Activated naive CD4-positive, alpha-beta T cell treated with anti-CD3 and anti-CD28 coated beads, Interleukin-2, amount 10 ng/mL, durations not matched to agents 7 days and 5 days (primary cell): ENCODE measurements at regions not wholly inside any gene's neighbourhood (a gene's known extent, or its start where the extent isn't known, plus 50 kb on each side); places are given as distances from the start of the nearest gene placed in this dataset.
A peak's percentile ranks its signal among the peaks of the same experiment; 100 is the strongest.
"Not testable (repeated sequence)": the region's sequence is repeated elsewhere in the genome, so short reads cannot be mapped to it uniquely, and the experiment has no call there.

Experiments used
- CTCF ChIA-PET: fragments of 350-600 bp; sonication (Branson Sonifier 250); formaldehyde crosslinking; loops from one replicate; lab custom pipeline; 2021; ENCODE audit warnings: antibody characterized with exemption; lab: Charles Lee
- DNase-seq: peaks from one replicate; pipeline ENCODE4 v3.0.0-alpha.2; 2020
- H3K27ac Mint-ChIP-seq: one replicate; pipeline ENCODE4 v1.8.0; 2021; ENCODE audit warnings: mild to moderate bottlenecking, moderate library complexity, mixed read lengths
- H3K27me3 Mint-ChIP-seq: one replicate; pipeline ENCODE4 v1.8.0; 2021; ENCODE audit warnings: mild to moderate bottlenecking, mixed read lengths
- H3K36me3 Mint-ChIP-seq: one replicate; pipeline ENCODE4 v1.8.0; 2021; ENCODE audit warnings: mixed read lengths
- H3K4me1 Mint-ChIP-seq: one replicate; pipeline ENCODE4 v1.8.0; 2021; ENCODE audit warnings: mixed read lengths
- H3K4me3 Mint-ChIP-seq: one replicate; pipeline ENCODE4 v1.8.0; 2021; ENCODE audit warnings: mild to moderate bottlenecking, moderate library complexity, mixed read lengths
- H3K9me3 Mint-ChIP-seq: one replicate; pipeline ENCODE4 v1.8.0; 2021; ENCODE audit warnings: mixed read lengths

DNA sequence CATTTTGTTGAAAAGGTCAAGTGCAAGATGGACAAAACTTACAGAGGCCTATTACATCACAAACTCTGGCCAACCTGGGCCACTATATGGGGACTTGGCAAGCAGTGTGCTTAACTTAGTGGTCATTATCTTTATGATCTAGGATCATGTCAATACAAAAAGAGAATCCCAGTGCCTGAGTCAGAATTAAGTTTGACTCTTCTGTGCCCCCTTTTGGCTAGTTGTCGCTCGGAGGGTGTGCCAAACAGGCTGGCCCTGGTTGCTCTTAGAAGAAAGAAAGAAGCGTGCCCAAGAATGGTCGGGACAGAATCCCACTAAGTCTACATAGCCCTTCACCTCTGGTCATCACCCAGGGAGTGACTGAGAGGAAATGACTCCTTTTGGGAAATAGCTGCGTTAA is 100.1 kb downstream of the EIF4E start:
- Mint-ChIP-seq H3K4me3 (no peak overlapping the region), H3K27ac (no peak overlapping the region), H3K4me1 (no peaks in the 10 kb centered on the region), H3K36me3 (no peaks in the 10 kb centered on the region), H3K27me3 (peaks cover 12% of the 10 kb centered on the region), H3K9me3 (no peaks in the 10 kb centered on the region)
- DNase-seq: peak; percentile 46
- CTCF ChIA-PET: no interaction called here

DNA sequence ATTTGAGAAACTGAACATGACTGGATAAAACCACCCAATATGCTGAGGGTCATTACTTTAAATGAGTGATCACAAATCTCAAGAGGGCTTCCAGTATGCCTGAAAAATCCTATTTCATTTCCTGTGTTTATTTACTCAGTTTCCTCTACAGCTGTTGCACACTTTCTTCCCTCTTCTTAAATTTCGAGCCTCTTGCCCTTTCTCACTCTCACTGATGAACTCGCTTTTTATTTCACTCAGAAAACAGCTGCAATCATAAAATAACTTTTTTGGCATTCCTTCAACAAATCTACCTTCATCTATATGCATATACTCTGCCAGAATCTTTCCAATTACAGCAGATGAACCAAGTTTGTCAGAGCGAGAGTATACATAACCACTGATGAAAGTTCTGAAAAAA is 101.3 kb downstream of the EIF4E start:
- Mint-ChIP-seq H3K27ac (no peak overlapping the region), H3K36me3 (no peaks in the 10 kb centered on the region), H3K4me1 (no peaks in the 10 kb centered on the region), H3K4me3 (no peak overlapping the region), H3K27me3 (peaks cover 12% of the 10 kb centered on the region), H3K9me3 (no peaks in the 10 kb centered on the region)
- CTCF ChIA-PET: no interaction called here
- no peak for DNase-seq

DNA sequence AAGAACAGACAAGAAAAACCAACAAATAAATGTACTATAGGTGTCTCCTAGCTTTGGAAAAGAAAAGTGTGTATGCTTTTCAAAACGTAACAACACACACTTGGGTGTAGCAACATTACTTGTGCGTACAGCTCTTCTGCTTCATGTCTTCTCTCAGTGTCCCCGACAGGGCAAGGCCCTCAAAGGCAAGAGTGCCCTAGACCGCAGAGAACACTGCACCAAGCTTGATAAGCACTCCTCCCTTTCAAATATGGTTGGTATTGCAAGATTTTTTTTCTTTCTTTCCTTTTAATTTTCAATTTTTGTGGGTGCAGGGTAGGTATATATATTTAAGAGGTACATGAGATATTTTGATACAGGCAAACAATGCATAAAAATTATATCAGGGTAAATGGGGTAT is 106.8 kb downstream of the EIF4E start:
- Mint-ChIP-seq H3K4me3 (no peak overlapping the region), H3K27ac (no peak overlapping the region)

DNA sequence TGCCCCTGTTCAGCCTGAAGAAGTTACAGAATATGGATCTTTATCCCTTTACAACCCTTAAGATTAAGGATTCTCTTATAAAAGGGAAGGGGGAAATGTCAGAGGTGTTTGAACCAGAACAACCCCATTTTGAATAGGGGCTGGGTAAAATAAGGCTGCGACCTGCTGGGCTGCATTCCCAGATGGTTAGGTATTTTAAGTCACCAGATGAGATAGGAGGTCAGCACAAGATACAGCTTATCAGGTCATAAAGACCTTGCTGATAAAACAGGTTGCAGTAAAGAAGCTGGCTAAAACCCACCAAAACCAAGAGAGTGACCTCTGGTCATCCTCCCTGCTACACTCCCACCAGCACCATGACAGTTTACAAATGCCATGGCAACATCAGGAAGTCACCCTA is 110.8 kb downstream of the EIF4E start:
- H3K4me3 Mint-ChIP-seq, H3K36me3 Mint-ChIP-seq, H3K4me1 Mint-ChIP-seq, H3K9me3 Mint-ChIP-seq, H3K27me3 Mint-ChIP-seq, H3K27ac Mint-ChIP-seq, DNase-seq, CTCF ChIA-PET: not testable (repeated sequence)

More for the DNA sequence above, 106.8 kb downstream of the EIF4E start:
- DNase-seq: no peak
- Mint-ChIP-seq H3K36me3 (no peaks in the 10 kb centered on the region), H3K4me1 (no peaks in the 10 kb centered on the region), H3K27me3 (peaks cover 1% of the 10 kb centered on the region), H3K9me3 (peaks cover 2% of the 10 kb centered on the region)
- CTCF ChIA-PET: no interaction called here

DNA sequence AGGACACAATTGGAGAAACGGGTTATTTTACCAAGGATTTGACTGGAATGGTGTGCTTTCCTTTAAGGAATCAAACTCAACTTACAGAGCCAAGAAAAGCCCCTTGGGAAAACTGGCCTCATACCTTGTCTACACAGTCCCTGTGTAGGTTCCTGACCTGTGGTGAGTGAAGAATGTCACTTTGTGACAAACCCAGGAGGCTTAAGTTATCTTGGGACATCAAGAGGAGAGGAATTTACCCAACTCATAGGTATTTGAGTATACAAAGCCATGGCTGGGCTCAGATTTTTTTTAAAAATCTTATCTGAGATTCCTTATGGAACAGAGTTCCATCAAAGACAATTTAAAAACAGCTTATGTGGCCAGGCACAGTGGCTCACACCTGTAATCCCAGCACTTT is 112.1 kb downstream of the EIF4E start:
- CTCF ChIA-PET: no interaction called here
- H3K9me3 Mint-ChIP-seq: peaks cover 4% of the 10 kb centered on the region

DNA sequence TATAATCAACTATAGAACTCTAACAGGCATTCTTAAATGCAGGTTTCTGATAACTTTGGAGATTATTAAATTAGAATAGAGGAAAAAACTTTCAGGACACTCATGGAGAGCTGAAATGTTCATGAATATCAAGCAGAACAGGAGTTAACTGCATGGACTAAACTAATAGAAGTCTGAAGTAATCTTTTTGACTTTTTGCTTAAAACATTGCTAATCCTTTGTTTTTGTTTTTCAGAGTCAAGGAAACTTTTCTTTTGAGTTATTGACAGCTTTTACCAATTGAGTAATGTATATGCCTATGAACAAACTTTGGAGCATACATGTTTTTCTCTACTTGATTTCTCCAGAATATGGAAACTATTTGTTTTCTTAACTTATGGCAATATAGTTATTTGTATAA is 112.5 kb downstream of the EIF4E start:
- Mint-ChIP-seq H3K9me3 (peaks cover 4% of the 10 kb centered on the region), H3K36me3 (no peaks in the 10 kb centered on the region), H3K4me1 (no peaks in the 10 kb centered on the region), H3K27ac (no peak overlapping the region), H3K27me3 (no peaks in the 10 kb centered on the region), H3K4me3 (no peak overlapping the region)
- DNase-seq: no peak
- CTCF ChIA-PET: no interaction called here

More for the DNA sequence above, 112.1 kb downstream of the EIF4E start:
- DNase-seq: no peak
- H3K27me3 Mint-ChIP-seq: no peaks in the 10 kb centered on the region
- H3K36me3 Mint-ChIP-seq: no peaks in the 10 kb centered on the region
- H3K27ac Mint-ChIP-seq: no peak overlapping the region
- H3K4me3 Mint-ChIP-seq: no peak overlapping the region
- no peaks in the 10 kb centered on the region for H3K4me1 Mint-ChIP-seq

DNA sequence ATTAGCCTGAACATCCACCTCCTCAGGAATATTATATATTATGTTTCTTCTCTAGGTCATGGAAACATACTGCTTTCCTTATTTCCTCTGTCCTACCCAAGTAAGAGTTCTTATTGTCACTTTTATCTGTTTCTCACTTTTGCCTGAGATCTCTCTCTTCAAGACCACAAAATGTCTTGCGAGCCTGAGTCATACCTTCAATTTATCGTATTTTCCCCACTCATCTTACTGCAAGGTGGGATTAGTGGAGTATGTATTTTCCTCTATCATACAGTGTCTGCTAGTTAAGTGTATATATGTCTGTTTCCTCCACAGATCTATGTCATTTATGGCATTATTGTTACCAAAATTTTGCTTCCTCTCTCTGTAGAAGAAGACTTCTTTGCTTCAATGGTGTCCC is 124.5 kb downstream of the EIF4E start:
- H3K27me3 Mint-ChIP-seq: no peaks in the 10 kb centered on the region
- no peak overlapping the region for H3K27ac Mint-ChIP-seq
- CTCF ChIA-PET: no interaction called here

DNA sequence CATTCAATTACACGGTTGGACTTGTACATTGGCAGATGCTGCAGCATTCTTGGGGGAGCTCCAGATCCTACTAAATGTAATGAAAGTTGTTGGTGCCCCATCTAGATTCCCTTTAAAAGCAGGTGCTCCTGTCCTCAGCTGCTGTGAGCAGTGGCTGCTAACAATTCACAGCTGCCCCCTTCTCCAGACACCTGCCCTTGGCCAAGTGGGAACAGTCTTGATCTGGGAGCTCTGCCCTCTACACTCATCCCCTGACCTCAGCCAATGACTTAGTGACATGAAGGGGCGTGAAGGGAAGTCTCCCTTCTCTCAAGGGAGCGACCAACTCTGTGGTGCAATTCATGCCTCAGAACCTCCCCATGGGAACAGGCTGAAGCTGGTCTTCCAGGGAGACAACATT is 125.7 kb downstream of the EIF4E start:
- Mint-ChIP-seq H3K9me3 (no peaks in the 10 kb centered on the region), H3K4me1 (no peaks in the 10 kb centered on the region), H3K4me3 (no peak overlapping the region), H3K27me3 (no peaks in the 10 kb centered on the region), H3K36me3 (no peaks in the 10 kb centered on the region), H3K27ac (no peak overlapping the region)
- no peak for DNase-seq
- CTCF ChIA-PET: no interaction called here

More for the DNA sequence above, 124.5 kb downstream of the EIF4E start:
- Mint-ChIP-seq H3K4me3 (no peak overlapping the region), H3K4me1 (no peaks in the 10 kb centered on the region), H3K9me3 (peaks cover under 1% of the 10 kb centered on the region), H3K36me3 (no peaks in the 10 kb centered on the region)
- DNase-seq: no peak

DNA sequence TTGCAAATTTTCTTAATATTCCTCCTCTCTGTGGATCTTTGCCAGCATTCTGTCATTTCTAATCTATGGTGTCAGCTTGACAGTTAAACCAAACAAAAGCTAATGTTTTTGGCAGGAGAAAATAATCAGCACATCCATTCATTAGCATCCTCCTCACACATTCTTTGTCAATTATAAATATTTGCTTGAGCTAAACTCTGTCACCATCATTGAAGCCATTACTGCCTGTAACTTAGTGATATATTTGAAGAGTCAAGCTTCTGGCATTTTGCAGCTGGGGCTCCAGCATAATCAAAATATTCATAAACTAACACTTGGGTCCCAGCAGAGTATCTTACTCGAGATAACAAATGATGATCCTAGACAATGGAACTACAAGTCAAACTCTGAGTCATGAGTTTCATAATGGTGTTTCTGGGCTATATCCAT is 126.1 kb downstream of the EIF4E start:
- DNase-seq: no peak
- Mint-ChIP-seq H3K36me3 (no peaks in the 10 kb centered on the region), H3K4me3 (no peak overlapping the region), H3K9me3 (no peaks in the 10 kb centered on the region), H3K4me1 (no peaks in the 10 kb centered on the region), H3K27me3 (no peaks in the 10 kb centered on the region), H3K27ac (no peak overlapping the region)
- CTCF ChIA-PET: no interaction called here

DNA sequence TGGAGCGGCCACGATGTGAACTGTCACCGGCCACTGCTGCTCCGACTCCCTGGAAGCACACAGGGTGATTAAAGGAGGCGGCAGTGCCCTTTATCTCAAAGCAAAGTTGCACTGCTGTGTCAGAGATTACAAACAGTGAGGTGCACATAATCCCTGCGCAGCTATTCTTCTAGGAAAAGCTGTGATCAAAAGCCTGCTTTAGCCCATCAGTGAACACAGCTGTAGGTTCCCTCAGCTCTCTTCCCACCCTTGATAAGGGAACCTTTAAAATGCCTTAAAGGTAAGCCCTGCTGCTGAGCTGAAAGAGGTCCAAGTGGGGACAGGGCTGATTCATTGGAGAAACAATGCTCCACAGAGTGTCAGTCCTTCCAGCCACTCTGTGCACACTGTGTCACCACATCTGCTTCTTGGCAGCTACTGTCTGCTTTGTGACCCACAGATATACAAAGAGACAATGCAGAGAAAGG is 127.6 kb downstream of the EIF4E start:
- no peak for DNase-seq
- H3K9me3 Mint-ChIP-seq: no peaks in the 10 kb centered on the region
- CTCF ChIA-PET: no interaction called here
- H3K27ac Mint-ChIP-seq: no peak overlapping the region
- no peak overlapping the region for H3K4me3 Mint-ChIP-seq
- H3K36me3 Mint-ChIP-seq: no peaks in the 10 kb centered on the region
- H3K4me1 Mint-ChIP-seq: no peaks in the 10 kb centered on the region
- no peaks in the 10 kb centered on the region for H3K27me3 Mint-ChIP-seq

DNA sequence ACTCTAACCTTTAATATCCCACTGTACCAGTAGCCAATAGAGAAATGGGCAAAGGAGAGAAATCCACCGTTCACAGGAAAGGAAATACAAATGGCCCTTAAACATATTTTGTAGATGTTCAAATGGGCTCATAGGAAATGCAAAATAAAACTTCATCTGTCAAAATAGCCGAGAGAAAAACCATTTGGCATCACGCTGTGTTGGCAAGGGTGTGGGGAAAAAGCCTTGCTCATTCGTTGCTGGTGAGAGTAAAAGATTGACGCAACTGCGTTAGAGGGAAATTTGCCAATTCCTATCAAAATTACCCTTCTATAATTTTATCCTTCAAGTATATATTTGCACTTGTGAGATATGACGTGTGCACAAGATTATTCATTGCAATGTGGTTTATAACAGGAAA is 131.9 kb downstream of the EIF4E start:
- Mint-ChIP-seq H3K9me3 (no peaks in the 10 kb centered on the region), H3K4me1 (no peaks in the 10 kb centered on the region), H3K27ac (no peak overlapping the region), H3K27me3 (no peaks in the 10 kb centered on the region), H3K4me3 (no peak overlapping the region), H3K36me3 (no peaks in the 10 kb centered on the region)
- CTCF ChIA-PET: no interaction called here
- DNase-seq: no peak

DNA sequence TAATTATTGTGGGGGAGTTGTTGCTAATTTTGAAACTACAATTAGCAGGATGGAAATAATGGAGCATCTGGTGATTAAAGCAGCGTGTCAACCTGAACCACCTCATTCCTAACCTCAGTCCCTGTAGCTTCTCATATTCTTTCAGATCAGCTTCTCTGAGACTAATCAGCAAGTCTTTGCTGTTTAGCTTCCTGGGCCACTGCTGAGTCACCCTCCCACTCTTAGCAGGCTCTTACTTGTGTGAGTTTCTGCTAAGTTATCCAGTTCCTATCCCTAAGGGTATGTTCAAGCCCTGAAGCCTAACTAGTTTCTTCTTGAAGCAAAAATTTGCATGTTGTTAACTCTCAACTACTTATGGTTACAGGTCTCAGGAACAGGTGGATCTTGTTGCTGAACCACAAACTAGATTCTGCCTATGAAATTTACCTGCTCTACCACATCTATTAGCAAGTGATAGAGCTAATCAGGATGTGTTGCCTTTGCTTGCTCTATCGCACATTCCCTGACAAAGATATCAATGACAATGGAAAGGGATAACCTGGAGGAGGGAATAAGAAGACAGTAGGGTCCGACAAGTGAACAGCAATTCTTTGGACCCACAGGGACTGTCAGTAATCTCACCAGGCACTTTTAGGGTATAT is 134.2 kb downstream of the EIF4E start:
- Mint-ChIP-seq H3K4me3 (no peak overlapping the region), H3K36me3 (no peaks in the 10 kb centered on the region), H3K27ac (no peak overlapping the region), H3K27me3 (no peaks in the 10 kb centered on the region), H3K4me1 (no peaks in the 10 kb centered on the region), H3K9me3 (no peaks in the 10 kb centered on the region)
- CTCF ChIA-PET: no interaction called here
- DNase-seq: no peak

DNA sequence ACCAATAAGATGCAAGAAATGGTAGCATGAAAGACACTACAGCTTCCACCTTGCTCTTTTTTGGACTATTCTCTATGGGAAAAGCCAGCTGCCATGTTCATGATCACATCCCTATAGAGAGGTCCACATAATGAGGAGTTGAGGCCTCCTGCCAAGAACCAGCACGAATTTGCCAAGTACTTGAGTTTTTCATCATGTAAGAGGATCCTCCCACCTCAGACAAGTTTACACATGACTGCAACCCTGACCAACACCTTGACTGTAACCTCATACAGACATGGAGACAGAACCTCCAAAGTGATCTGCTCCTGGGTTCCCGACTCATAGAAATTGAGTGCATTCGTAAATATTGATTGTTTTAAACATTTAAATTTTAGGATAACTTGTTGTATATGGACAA is 135.2 kb upstream of the TSPAN5 start:
- no peak overlapping the region for H3K27ac Mint-ChIP-seq
- no peak overlapping the region for H3K4me3 Mint-ChIP-seq
- no peaks in the 10 kb centered on the region for H3K4me1 Mint-ChIP-seq
- no peaks in the 10 kb centered on the region for H3K9me3 Mint-ChIP-seq
- H3K36me3 Mint-ChIP-seq: no peaks in the 10 kb centered on the region
- H3K27me3 Mint-ChIP-seq: no peaks in the 10 kb centered on the region
- DNase-seq: no peak
- CTCF ChIA-PET: no interaction called here

DNA sequence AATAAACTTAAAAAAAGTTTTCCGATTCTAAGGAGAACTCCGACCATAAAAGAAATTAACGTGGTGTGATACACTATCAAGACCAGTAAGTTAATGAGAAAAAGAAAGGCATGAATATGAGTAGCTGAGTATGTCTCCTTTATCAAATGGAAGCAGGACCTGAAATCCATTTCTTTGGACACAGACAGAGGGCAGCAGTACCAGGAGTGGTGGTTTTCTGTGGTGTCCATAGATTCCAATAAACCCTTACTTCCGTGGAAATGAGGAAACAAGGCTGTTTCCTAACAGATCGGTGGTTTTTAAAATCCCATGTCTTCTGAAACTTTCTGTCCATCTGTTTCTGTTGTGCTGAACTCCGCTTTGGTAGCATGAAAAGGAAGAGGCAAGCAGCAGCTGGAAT is 128.5 kb upstream of the TSPAN5 start:
- no peaks in the 10 kb centered on the region for H3K9me3 Mint-ChIP-seq
- CTCF ChIA-PET: no interaction called here
- H3K36me3 Mint-ChIP-seq: no peaks in the 10 kb centered on the region
- no peak overlapping the region for H3K27ac Mint-ChIP-seq
- H3K27me3 Mint-ChIP-seq: no peaks in the 10 kb centered on the region
- DNase-seq: no peak
- H3K4me3 Mint-ChIP-seq: no peak overlapping the region
- no peaks in the 10 kb centered on the region for H3K4me1 Mint-ChIP-seq

DNA sequence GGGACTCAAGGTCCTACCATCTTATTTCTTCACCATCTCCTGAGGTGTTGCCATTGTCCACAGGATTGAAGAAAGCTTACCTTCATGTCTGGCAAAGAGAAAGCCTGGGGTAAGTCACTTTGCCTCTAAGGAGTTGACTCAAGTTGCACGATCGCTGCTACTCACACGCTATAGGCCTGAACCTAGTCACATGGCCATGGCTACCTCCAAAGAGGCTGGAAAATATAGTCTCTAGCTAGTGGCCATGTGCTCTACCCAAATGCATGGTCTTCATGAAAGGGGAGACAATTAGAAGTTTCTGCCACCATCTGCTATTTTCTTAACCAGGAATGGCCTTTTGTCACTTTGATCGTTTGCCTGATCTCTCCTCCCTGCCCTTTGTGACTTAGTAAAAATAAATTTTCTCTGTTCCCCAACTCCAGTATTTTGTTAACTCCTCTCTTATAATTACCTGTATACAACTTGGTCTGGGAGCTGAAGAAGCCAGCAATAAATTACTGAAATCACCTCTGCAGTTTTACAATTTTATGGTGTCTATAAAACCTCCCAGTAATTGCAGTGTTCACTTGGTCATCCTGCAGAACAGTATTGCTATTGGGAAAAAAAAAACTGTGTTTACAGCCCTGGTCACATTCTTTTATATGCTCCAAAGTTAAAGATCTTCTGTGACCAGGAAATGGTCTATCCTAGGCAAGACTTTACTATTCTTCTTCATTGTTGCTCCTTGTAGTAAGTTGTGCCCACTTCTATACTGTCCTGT is 126.7 kb upstream of the TSPAN5 start:
- Mint-ChIP-seq H3K36me3 (no peaks in the 10 kb centered on the region), H3K4me3 (no peak overlapping the region), H3K9me3 (no peaks in the 10 kb centered on the region), H3K27ac (no peak overlapping the region), H3K27me3 (no peaks in the 10 kb centered on the region), H3K4me1 (no peaks in the 10 kb centered on the region)
- CTCF ChIA-PET: no interaction called here
- no peak for DNase-seq
